Adrenal gland (tissue), 9 donors: ENCODE measurements at regions not wholly inside any gene's neighbourhood (a gene's known extent, or its start where the extent isn't known, plus 50 kb on each side); places are given as distances from the start of the nearest gene placed in this dataset.

Source experiments
- DNase-seq, 7 donors: peaks; one replicate each; pipeline ENCODE4 v3.0.0-alpha.2; 2019 to 2020
- H3K27ac ChIP-seq, 5 donors: fragments of 200-600 bp; sonication (generic) in 4 of 5; 1 replicate in 3 of 5; 2 replicates in 2 of 5; pipeline versions ENCODE4 v1.5.1 to v1.8.0; 2016 to 2020; ENCODE audit warnings: mild to moderate bottlenecking in 1 of 5
- H3K27me3 ChIP-seq: fragments of 200-600 bp; 2 replicates; pipeline ENCODE4 v1.8.0; 2021
- H3K36me3 ChIP-seq, 2 donors: fragments of 200-600 bp; replicated peaks in 1 of 2; 1 replicate in 1 of 2; 2 replicates in 1 of 2; pipeline versions ENCODE4 v1.5.1 to v1.8.0; 2018 to 2022
- H3K4me1 ChIP-seq, 2 donors: fragments of 200-600 bp; replicated peaks in 1 of 2; 1 replicate in 1 of 2; 2 replicates in 1 of 2; pipeline versions ENCODE4 v1.5.1 to v1.8.0; 2018 to 2021
- H3K4me3 ChIP-seq, 4 donors: fragments of 200-600 bp; sonication (generic) in 3 of 4; one replicate each; pipeline ENCODE4 v1.5.1; 2016 to 2018
- H3K9me3 ChIP-seq, 3 donors: fragments of 200-600 bp; sonication (generic) in 1 of 3; replicated peaks in 1 of 3; 1 replicate in 2 of 3; 2 replicates in 1 of 3; pipeline versions ENCODE4 v1.5.1 to v1.8.0; 2016 to 2021
- CTCF ChIP-seq, 6 experiments: fragments of 450-650 bp in 4 of 6; fragments of 200-600 bp in 2 of 6; sonication (generic) in 1 of 6; IDR thresholded peaks; 1 replicate in 5 of 6; 2 replicates in 1 of 6; pipeline versions ENCODE4 v1.5.1 to v1.8.0; 2016 to 2021; ENCODE audit warnings: antibody characterized with exemption in 6 of 6, mild to moderate bottlenecking in 2 of 6, moderate library complexity in 1 of 6
- POLR2A ChIP-seq, 2 donors: fragments of 450-650 bp; IDR thresholded peaks; one replicate each; pipeline ENCODE4 v1.6.1; 2017; ENCODE audit warnings: antibody characterized with exemption in 2 of 2, mild to moderate bottlenecking in 2 of 2, moderate library complexity in 1 of 2
- WGBS, 4 donors: extraction: QIAGEN DNeasy Blood & Tissue Kit in 2 of 4; methylation state at CpG; one replicate each; pipeline versions ENCODE4 v1.1.5 to v1.1.7; 2013 to 2017; 5-methylcytosine and 5-hydroxymethylcytosine counted together
- intact Hi-C, 2 donors: fragments of 100-400 bp; cut with DNase I; formaldehyde crosslinking; loops; one replicate each; pipeline versions ENCODE4 v1.14.1 to v1.15.0; 2022 to 2023
- donor health status: healthy with polysubstance abuse.
- donor health status: Bipolar disorder and iron deficiency.
- donor health status: DM: yes; HTN: yes; CAD: no.
- donor health status: DM: no; HTN: no; CAD: no.
- donor health status: DM: no; HTN: no; CAD: no.

GRCh38 chr6:159372333-159372732, 203.1 kb downstream of the FNDC1 start:
- Histone ChIP-seq H3K9me3 (peaks cover 0 to 8% (median 0%) of the 10 kb centered on the region in 3 donors), H3K4me3 (no peak overlapping the region), H3K27me3 (no peaks in the 10 kb centered on the region), H3K4me1 (no peaks in the 10 kb centered on the region), H3K27ac (no peak overlapping the region), H3K36me3 (no peaks in the 10 kb centered on the region)
- intact Hi-C loops: no loop called here
- WGBS, 4 donors: 86 to 90% (median 89%) methylated on average over 2 of the region's 2 CpGs
- DNase-seq: no peak
- TF ChIP-seq CTCF (IDR thresholded peaks at IDR 0.05) (no peak), POLR2A (IDR thresholded peaks at IDR 0.05) (no peak)

GRCh38 chr6:159360306-159360705, 191.1 kb downstream of the FNDC1 start:
- no peak for DNase-seq
- Histone ChIP-seq H3K4me3 (no peak overlapping the region), H3K27ac (no peak overlapping the region), H3K27me3 (no peaks in the 10 kb centered on the region), H3K4me1 (no peaks in the 10 kb centered on the region), H3K36me3 (no peaks in the 10 kb centered on the region), H3K9me3 (no peaks in the 10 kb centered on the region)
- intact Hi-C loops: no loop called here
- TF ChIP-seq POLR2A (IDR thresholded peaks at IDR 0.05) (no peak), CTCF (IDR thresholded peaks at IDR 0.05) (no peak)
- whole genome bisulfite sequencing, 4 donors: 77 to 84% (median 81%) methylated on average over 4 of the region's 4 CpGs

- WGBS, 4 donors: 66 to 76% (median 73%) methylated on average over 8 of the region's 8 CpGs
- Histone ChIP-seq H3K27me3 (no peaks in the 10 kb centered on the region), H3K4me3 (no peak overlapping the region), H3K36me3 (no peaks in the 10 kb centered on the region), H3K9me3 (no peaks in the 10 kb centered on the region), H3K27ac (no peak overlapping the region), H3K4me1 (no peaks in the 10 kb centered on the region)
- no peak for DNase-seq
- TF ChIP-seq CTCF (IDR thresholded peaks at IDR 0.05): no peak
- no peak for TF ChIP-seq POLR2A (IDR thresholded peaks at IDR 0.05)
- intact Hi-C loops: no loop called here
Measured at GRCh38 chr6:159359581-159360297, 190.5 kb downstream of the FNDC1 start.

- no peak for TF ChIP-seq CTCF (IDR thresholded peaks at IDR 0.05)
- DNase-seq: no peak
- Histone ChIP-seq H3K4me1 (no peaks in the 10 kb centered on the region), H3K4me3 (no peak overlapping the region), H3K36me3 (no peaks in the 10 kb centered on the region), H3K9me3 (no peaks in the 10 kb centered on the region), H3K27ac (no peak overlapping the region), H3K27me3 (no peaks in the 10 kb centered on the region)
- intact Hi-C loops: no loop called here
- 78 to 89% (median 82%) methylated on average over 4 of the region's 4 CpGs for WGBS, 4 donors
Measured at GRCh38 chr6:159358562-159358961, 189.4 kb downstream of the FNDC1 start.
